ENCODE measurements at regions not wholly inside any gene's neighbourhood (a gene's known extent, or its start where the extent isn't known, plus 50 kb on each side); places are given as distances from the start of the nearest gene placed in this dataset.
A peak's percentile ranks its signal among the peaks of the same experiment; 100 is the strongest.

- in situ Hi-C loops (cut with MboI; ENCODE audit: low sequenced_read_pairs, unreplicated experiment), result no loop called here
- DNase-seq (ENCODE audit: low spot score), result no peak
- no peak for TF ChIP-seq CTCF (IDR thresholded peaks at IDR 0.05; ENCODE audit: borderline replicate concordance, control extremely low read depth, extremely low read depth, insufficient read depth, missing control alignments)
These were observed 188.3 kb downstream of the PHETA1 start for GRCh38 chr12:111180426-111181142.

DNA sequence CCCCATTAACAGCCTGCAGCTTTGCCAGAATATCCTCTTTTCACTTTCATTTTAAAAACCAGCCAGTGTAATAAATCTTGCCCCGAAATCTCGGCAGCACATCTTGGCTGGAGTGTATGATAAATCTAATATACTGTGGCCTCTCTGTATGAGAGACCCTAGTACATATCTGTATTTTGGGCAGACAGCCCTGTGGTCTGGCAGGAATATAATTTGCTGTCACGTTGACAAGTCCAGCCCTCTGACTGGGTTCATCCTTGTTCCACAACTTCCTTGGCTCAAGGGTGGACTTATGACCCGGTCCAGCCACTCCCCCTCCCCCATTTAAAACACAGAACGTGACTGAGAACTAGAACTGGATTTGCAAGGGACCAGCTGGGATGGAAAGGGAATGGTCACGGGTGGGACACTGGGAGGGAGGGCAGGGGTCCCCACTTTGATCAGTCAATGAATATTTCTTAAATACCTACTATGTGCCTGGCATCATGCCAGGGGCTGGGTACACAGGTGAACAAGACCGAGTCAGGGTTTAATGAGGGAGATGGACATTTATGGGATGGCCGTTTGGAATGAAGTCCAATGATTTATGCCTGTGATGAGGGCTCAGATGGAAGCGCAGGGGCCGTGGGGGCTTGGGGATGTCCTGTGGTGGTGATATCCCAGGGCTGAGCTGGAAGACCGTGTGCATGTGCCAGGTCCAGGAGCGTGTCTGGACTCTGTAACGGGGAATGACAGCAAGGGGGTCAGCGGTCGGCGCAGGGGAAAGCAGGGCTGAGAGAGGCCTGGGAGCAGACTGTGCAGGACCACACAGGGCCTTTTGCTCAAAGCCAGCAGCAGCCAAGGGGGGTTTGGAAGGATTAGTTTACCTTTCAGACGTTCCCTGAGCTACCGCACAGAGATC, 190.5 kb downstream of the PHETA1 start:
- no peak for TF ChIP-seq CTCF (IDR thresholded peaks at IDR 0.05; ENCODE audit: borderline replicate concordance, control extremely low read depth, extremely low read depth, insufficient read depth, missing control alignments)
- DNase-seq (ENCODE audit: low spot score), result no peak
- in situ Hi-C loops (cut with MboI; ENCODE audit: low sequenced_read_pairs, unreplicated experiment), result no loop called here

DNA sequence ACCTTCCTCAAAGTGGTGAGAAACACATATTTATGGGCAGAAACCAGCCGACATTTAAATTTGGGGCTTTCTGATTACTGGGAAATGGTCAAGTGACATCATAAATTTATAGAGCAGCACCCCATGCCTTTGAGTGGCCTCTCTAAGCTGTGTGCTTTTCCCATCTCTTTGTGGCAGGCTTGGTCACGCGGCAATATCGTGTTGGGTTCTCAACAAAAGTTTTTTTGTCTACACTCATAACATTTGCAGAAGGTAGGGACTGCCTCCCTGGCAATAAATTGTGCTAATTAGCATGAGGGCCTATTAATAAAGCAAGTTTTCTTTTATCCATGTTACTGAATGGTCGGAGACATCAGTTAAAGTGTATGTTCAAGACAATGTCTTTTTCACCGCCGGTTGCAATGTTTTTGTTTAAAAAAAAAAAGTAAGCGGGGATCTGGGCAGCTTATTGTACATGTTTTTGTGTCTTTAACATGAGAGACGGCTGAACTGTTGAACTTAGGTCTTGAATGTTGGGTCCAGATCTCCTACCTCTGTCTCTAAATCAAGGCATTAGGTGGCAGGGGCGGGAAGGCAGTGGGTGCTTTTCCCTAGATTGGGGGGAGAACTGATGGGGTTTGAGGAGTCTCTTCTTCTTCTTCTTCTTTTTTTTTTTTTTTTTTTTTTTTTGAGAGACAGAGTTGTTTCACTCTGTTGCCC, 193.3 kb downstream of the PHETA1 start:
- DNase-seq (ENCODE audit: low spot score), result no peak
- no peak for TF ChIP-seq CTCF (IDR thresholded peaks at IDR 0.05; ENCODE audit: borderline replicate concordance, control extremely low read depth, extremely low read depth, insufficient read depth, missing control alignments)

GRCh38 chr12:111174961-111175345, 193.9 kb downstream of the PHETA1 start:
- no peak for TF ChIP-seq CTCF (IDR thresholded peaks at IDR 0.05; ENCODE audit: borderline replicate concordance, control extremely low read depth, extremely low read depth, insufficient read depth, missing control alignments)
- no peak for DNase-seq (ENCODE audit: low spot score)
- in situ Hi-C loops (cut with MboI; ENCODE audit: low sequenced_read_pairs, unreplicated experiment), result no loop called here

More for the DNA sequence above, 193.3 kb downstream of the PHETA1 start:
- in situ Hi-C loops (cut with MboI; ENCODE audit: low sequenced_read_pairs, unreplicated experiment), result no loop called here

DNA sequence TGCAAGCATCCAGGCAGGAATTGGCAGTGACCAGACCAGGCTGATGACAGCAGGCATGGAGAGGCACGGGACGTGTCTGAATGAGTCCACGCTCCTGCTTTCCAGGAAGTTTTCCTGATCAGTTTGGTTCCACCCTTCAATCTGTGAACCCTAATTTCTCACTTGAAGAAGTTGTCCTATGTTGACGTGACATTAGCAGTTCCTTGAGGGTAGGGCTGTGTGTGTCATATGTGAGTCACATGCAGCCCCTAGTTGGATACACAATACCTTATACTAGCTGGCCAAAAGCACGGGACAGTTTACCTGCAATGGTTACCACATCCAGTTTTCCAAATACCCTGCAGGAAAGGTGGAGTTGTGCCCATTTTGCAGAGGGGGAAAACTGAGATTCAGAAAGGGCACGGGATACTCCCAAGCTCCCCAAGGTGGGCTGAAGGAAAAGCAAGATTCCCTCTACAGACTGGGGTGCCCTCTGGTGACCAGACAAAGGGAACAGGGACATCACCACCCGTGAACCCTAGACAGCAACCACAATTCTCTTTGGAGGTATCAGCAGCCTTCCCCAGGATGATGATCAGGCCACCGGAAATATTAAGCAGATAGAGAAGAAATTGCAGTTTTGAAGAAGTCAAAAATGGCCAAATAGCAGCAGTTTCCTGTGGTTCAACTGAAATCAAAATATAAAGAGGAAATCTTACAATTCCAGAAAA, 194.5 kb downstream of the PHETA1 start:
- peak; percentile 61 for DNase-seq (ENCODE audit: low spot score)
- in situ Hi-C loops (cut with MboI; ENCODE audit: low sequenced_read_pairs, unreplicated experiment), result no loop called here
- peak; percentile 11 for TF ChIP-seq CTCF (IDR thresholded peaks at IDR 0.05; ENCODE audit: borderline replicate concordance, control extremely low read depth, extremely low read depth, insufficient read depth, missing control alignments)

DNA sequence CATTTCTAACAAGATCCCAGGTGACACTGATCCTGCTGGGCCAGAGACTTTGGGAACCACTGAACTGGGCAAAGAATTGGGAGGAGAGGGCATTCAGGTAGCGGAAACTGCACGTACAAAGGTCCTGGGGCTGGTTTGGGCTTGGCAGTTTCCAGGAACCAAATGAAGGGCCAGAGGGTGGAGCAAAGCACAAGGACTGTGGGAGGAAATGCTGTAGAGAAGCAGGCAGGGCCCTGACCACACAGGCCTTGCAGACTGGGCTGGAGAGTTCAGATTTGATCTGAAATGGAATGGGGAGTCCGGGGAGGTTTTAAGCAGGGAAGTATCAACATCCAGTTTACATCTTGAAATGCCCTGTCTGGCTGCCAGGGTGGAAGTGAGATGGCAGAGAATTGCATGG, 195.1 kb downstream of the PHETA1 start:
- no peak for TF ChIP-seq CTCF (IDR thresholded peaks at IDR 0.05; ENCODE audit: borderline replicate concordance, control extremely low read depth, extremely low read depth, insufficient read depth, missing control alignments)
- in situ Hi-C loops (cut with MboI; ENCODE audit: low sequenced_read_pairs, unreplicated experiment), result no loop called here
- no peak for DNase-seq (ENCODE audit: low spot score)

All from GM13976 (cell line).